Jurkat, Clone E6-1 (cell line): ENCODE measurements at regions not wholly inside any gene's neighbourhood (a gene's known extent, or its start where the extent isn't known, plus 50 kb on each side); places are given as distances from the start of the nearest gene placed in this dataset.
A peak's percentile ranks its signal among the peaks of the same experiment; 100 is the strongest.

ENCODE experiments used
- DNase-seq: peaks from one replicate; pipeline ENCODE4 v3.0.0-alpha.2; 2011; ENCODE audit warnings: low read depth, low spot score
- H3K4me3 ChIP-seq: 2 replicates; pipeline ENCODE4 v1.5.1; 2011; ENCODE audit warnings: mild to moderate bottlenecking, low read length, control low read depth, moderate library complexity

DNA sequence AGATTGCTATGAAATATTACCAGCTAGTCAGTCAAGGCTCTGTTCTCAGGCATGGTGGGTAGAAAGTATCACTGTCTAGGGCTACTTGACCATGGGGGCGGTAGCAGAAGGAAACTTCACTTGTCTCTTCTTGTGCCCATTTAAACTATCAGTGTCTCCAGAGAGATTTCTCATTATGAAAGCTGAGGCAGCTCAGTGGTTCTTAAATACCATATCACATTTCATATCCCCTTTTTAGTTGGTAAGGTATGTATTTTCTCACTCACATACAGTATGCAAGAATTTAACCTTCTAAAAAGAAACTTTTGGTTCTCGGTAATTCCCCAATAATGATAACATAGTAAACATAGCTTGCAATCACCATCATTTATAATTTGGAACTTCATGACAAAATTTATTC lies 1180.0 kb upstream of the TENM4 start:
- no peak overlapping the region for H3K4me3 ChIP-seq
- DNase-seq = no peak

DNA sequence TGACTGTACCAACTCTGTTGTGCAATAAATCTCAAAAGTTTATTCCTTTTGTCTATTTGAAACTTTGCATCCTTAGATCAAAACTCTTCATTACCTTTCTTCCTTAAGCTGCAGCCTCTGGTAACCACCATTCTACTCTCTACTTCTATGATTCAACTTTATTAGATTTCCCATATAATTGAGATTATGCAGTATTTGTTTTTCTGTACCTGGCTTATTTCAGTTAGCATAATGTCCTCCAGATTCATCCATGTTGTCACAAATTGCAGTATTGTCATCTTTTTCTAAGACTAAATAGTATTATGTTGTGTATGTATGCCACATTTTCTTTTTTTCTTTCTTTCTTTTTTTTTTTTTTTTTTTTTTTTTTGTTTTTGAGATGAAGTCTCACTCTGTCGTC lies 1176.3 kb upstream of the TENM4 start:
- DNase-seq = no peak

DNA sequence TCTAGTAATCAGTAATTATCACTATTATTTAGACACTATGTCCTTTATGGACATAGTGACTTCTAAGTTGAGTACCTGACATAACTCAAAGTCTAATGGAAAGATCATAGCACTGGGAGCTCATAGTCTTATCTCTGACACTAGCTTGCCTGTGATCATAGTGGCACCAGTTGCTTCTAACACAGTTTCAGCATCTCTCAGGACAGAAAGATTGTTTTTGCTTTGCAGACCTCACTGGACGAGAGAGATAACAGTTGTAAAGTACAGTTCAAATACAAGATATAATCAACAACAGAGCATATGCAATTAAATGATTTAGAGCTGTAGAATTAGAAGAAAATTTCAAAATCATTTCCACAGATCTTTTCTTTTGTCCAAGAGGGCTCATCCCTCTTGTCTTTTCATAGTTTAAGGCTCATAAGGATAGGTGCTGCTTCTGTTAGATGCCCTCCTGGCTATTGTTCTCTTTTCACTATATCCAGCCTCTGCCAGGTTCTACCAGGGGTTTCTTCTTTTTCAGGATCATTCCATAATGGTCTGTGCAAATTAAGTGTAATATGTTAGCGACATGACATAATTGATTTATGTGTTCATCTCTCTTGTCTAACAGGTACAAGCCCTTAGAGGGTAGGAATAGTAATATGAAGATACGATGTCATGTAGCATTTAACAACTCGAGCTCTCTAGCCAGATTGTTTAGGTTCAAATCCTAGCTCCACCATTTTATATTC lies 1175.4 kb upstream of the TENM4 start:
- no peak overlapping the region for H3K4me3 ChIP-seq
- DNase-seq = no peak

More for the DNA sequence above, 1176.3 kb upstream of the TENM4 start:
- no peak overlapping the region for H3K4me3 ChIP-seq

DNA sequence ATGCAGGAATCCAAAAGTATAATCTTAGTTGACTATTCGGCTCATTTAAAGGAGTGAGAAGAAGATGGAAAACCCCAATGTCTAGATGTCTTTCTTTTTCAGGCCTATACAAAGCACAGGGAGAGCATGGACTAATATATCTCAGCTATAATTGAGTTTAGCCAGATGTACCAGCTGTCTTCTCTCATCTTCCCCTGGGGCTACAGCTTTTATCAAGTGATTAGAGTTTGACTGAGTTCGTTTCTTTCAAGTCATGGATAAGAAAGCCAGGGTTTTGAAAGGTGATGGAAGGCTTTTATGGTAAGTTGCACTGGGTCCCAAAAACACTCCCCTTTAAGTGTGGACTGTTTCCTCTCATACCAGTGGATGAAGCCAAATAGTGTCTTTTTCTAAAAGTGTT lies 1172.8 kb upstream of the TENM4 start:
- H3K4me3 ChIP-seq = no peak overlapping the region
- no peak for DNase-seq

DNA sequence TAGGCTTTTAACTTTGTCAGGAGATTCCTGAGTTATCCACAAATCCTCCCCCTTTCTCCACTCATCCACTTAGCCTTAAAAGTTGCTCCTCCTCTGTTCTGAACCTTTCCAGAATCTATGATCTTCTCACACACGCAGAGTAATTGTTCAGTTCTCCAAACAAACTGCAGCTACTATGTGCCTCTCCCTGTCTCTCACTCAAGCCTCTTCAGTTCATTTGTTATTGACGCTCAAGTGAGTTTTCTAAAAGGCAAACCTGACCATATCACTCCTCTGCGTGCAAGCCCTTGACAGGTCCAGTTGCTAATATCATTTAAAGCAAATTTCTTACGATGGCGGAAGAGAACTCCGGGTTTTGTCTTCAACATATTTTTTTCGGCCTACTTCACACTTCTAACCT lies 1169.7 kb upstream of the TENM4 start:
- no peak for DNase-seq
- H3K4me3 ChIP-seq = no peak overlapping the region

DNA sequence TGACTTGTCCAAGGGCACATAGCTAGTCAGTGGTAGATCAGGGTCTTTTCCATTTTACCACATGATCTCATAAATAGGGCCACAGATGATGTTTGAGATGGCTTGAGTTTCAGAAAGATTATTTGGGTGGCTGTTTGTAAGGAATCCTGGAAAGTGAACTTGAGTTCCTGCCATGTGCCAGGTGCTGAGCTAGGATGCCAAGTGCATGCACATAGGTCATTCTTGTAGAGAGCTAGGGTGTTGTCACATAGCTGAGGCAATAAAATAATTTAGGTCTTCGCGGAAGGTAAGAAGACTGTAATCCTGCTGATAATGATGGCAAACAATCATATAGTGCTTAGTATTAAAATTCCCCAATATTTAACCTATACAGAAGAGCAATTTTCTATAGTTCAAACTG lies 1162.6 kb upstream of the TENM4 start:
- H3K4me3 ChIP-seq = no peak overlapping the region
- no peak for DNase-seq

DNA sequence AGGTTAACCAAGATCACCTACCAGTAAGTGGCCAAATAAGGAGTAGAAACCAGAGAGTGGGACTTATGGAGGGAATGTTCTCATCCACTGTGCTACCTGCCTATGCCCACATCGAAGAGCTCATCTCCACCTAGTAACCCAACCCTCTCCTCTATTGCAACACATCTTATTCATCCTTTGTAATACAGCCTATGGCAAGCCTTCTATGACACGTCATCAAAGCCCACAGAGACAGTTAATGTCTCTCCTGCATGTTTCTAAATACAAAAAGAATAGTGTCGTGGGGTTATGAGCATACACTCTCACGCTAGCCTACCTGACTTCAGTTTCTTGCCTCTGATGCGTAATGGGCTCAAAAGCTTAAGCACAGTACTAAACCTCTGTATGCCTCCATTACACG lies 1158.1 kb upstream of the TENM4 start:
- no peak overlapping the region for H3K4me3 ChIP-seq
- no peak for DNase-seq

DNA sequence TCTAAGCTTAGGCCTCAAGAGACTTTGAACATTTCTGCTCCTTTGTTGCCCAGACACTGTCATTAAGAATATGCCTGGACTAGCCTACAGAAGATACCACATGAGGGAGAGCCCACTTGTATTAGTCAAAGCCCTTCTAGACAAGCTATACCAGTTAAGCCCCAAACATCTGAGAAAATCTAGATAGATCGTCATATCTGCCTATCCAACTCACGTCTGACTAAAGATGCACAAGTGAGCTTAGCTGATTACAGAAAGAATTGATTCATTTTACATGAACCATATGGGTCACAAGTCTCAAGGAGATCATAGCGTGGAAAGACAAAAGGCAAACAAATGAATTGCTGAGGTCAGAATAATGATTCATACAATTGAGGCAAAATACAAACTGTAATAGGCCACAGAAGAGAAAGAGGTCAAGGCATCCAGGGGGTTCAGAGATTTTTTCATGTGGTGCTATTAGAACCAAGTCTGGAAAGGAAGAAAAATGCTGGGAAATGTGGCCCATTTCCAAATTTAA lies 1155.5 kb upstream of the TENM4 start:
- no peak overlapping the region for H3K4me3 ChIP-seq
- DNase-seq = no peak

DNA sequence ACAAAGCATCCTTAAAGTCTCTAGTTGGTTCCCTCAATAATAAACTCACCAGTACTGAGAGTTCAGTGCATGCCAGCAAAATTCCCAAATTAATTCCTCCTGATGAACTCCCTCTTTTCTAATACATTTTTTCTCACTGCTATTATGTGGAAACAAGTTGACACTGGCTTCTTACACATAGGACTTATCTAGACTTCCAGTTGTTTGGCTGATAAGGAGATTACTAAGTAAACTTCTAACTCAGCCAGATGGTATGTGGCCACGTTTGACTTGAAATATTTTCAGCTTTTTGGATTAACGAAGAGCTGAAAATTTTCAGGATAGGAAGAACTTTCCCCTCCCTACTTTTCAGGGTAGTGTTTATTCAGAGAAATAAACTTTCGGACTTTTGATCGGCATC lies 1154.2 kb upstream of the TENM4 start:
- DNase-seq = no peak
- no peak overlapping the region for H3K4me3 ChIP-seq

DNA sequence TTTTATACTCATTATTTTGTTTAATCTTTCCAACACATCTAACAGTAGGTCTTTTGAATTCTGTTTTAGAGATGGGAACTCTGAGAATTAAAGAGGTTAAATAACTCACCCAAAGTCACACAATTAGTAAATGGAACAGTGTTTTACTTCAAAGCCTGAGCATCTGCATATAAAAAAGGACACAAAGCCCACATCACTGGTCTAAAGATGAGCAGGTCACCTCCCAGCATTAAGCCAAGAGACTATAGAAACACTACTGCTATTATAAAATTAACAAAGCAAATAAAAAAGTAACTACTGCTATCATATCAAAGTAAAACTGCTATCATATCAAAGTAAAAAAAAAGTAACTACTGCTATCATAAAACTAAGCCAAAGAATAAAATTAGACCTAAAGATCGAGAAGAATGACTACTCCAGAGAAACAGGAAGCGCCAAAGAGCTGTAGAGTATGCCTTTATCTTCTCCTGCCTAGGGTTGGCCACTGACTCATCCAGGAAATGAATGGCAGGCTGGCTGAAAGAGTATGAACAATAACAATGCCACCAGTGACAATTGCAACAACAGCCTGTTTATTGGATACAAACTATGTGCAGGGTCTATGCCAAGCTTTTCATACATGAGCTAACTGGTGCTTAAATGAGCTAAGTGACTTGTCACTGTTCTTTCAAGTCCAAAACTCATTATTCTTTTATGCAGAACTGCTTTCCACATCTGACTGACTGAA lies 1153.0 kb upstream of the TENM4 start:
- H3K4me3 ChIP-seq = no peak overlapping the region
- peak; percentile 6 for DNase-seq

DNA sequence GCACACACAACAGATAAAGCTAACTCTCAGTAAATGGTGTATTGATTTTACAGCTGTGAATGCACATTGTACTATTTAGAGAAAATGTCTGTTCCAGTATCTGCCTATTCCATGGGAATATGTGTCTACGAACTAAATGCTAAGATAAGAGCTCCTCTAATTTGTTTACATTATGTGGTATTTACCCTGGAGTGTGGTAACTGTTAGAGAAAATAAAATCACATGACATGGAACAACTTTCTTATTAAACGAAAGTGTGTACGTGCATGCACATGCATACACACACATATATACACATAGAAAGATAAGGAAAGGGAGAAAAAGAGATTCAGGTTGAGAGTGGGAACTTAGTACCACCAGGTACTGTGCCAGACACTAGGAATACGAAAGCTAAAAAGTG lies 1151.7 kb upstream of the TENM4 start:
- H3K4me3 ChIP-seq = no peak overlapping the region

DNA sequence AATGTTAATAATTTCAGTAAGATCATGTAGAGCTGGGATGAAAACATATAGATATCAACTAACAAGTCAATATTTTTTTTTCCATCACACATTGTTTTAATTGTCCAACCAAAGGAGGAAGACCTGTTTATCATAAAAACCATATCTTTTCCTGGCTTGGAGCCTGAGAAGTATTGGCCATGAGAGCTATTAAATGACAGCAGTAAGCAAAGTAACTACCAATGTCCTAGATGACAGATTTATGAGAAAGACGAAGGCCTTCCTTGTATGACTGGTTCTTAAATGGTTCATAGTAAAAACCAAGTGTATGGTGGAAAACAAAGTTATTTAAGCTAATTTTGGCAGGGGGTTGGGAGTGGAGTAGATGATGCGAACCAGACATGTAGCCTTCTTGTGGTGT lies 1147.1 kb upstream of the TENM4 start:
- no peak for DNase-seq
- H3K4me3 ChIP-seq = no peak overlapping the region

More for the DNA sequence above, 1151.7 kb upstream of the TENM4 start:
- no peak for DNase-seq

DNA sequence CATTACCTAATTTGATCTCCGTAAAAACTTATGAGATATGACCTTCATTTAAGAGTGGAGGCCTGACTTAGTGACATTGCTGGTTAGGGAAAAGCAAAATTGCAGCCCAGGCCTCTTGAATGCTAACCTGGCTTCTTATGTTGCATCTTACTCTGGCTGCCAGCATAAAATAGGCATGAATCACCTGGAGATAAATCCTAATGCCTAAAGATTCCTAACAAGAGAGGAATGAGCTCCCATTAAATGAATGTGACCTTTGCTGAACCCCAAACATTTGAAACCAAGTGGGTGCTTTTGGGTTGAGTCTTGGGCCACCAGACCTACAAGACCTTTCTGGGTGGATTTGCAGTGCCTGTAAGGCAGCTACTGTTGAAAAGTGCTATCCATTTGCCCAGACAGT lies 1145.6 kb upstream of the TENM4 start:
- H3K4me3 ChIP-seq = no peak overlapping the region
- no peak for DNase-seq

DNA sequence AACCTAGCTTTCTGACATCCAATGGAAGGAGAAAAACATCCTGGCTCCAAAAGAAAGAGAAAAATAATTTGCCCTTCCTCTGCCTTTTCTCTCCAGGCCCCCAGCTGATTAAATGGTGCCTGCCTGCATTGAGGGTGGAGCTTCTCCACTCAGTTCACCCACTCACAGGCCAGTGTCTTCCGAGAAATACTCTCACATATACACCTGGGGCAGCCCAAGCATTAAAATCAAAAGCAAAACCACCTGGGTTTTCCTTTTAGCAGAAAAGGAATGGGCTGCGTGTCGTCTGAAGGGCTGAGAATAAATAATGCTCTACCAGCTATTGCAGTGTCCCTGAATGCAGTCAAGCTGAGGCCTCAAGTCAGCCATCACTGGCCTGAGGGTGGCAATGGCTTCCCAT lies 1143.8 kb upstream of the TENM4 start:
- H3K4me3 ChIP-seq = no peak overlapping the region
- no peak for DNase-seq

DNA sequence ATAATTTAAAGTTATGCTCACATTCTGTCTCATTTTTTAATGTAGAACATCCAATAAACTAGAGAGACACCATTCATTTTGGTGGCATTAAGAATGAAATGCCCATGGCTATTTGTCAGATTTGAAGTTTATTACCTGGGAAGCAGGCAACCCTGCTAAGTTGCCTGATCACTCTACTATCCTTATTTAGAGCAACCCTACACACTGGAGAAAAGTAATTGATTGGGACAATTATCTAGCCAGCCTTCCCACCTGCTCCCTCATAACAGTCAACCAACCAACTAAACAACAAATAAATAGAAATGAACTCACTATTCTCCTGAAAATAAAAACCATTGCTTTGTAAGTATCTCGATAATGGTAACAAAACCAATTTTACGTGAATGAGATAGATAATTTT lies 1129.0 kb upstream of the TENM4 start:
- H3K4me3 ChIP-seq = no peak overlapping the region
- DNase-seq = no peak

DNA sequence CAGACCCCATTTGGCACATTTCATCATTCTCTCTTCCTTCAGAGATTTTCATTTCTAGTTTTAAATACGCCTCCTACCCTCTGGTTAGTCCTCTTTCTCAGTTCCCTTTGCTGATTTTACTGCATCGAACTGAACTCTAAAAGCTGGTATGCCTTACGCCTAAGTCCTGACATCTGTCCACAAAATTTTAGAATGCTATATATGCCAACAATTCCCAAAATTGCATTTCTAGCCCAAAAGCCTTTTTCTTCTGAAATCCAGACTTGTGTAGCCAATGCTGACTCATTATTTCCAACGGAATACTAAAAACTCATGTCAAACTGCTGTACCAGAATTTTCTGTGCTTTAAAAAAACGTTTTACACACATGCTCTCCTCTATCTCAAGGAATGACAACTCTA lies 1124.4 kb upstream of the TENM4 start:
- no peak for DNase-seq
- no peak overlapping the region for H3K4me3 ChIP-seq

DNA sequence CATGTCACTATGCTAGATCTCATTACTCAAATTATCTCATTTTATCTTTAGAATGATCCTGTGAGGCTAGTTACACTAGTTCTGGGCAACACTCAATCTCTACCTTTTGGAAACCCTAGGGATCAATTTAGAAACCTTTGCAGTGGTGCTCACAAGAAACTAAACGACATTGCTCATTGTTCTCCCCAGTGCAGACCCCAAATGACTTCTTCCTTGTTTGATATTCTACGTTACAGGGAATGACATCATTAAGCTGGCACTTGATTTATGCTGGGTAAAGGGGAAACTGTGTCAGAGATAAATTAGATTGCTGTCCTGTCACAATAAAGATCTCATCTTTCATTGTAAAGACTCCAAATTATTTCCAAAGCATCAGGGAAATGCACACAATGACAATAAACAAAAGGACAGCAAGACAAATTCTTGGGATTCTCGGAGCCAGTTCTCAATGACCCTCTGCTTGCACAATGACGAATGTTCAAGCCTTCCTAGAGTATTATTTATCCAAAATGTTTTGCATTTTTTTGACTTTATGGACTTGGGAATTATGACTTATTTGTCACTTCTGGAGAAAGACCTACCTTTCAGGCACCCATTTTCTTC lies 1121.8 kb upstream of the TENM4 start:
- no peak overlapping the region for H3K4me3 ChIP-seq
- DNase-seq = no peak

DNA sequence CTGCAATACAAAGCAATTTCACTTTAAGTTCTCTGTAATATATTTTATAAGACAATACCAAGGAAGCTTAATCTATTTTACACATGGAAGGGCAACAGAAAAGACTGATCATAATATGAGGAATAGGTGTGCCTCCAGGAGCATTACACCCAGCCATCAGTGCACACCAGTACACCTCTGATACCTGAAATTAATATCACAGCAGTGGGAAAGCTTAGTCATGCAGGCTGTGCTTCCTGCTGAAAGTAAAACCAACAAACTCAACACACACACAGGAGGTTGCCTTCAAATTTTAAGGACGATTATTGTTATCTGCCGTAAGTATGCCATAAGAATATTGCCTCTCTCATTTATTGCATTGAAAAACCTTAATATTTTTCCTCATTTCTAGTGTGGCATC lies 1119.1 kb upstream of the TENM4 start:
- no peak overlapping the region for H3K4me3 ChIP-seq
- no peak for DNase-seq

DNA sequence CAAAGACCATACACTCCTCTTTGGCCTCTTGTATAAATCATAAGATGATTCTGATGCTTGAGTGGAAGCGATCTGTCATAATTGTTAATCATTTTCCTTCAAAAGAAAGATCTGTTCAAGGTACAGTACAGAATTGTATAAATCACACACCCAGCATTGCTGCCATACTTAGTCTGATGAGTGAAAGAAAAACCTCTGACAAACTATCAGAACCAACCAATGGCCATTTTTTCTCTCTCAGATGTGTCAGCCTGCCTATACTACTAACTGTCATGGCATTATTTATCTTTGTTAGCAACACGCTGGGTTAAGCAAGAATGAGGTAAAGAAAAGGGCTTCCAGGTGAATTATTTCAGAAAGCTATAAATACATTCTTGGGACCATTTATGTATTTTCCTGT lies 1112.7 kb upstream of the TENM4 start:
- no peak for DNase-seq

DNA sequence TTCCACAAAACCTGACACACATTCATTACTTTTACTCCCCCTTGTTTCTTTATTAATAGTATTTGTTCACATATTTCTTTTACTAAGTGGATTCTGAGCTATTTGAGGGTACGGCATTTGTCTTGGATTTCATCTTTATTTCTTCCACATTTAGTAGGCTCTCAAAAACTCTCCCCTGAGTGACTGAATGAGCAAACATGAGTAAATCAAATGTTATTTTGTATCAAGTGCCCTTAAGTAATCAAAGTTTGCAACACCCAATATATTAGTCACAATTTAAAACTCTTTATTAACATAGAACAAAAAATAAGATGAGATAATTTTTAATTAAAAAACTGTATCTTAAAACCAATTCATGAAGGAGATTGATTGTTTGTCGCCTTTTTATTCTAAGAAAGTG lies 1101.9 kb upstream of the TENM4 start:
- DNase-seq = no peak
- no peak overlapping the region for H3K4me3 ChIP-seq

More for the DNA sequence above, 1112.7 kb upstream of the TENM4 start:
- H3K4me3 ChIP-seq = no peak overlapping the region
